ENCODE measurements at regions not wholly inside any gene's neighbourhood (a gene's known extent, or its start where the extent isn't known, plus 50 kb on each side); places are given as distances from the start of the nearest gene placed in this dataset.

- no peak for DNase-seq
Observed at GRCh38 chr5:15447209-15447608, 52.8 kb upstream of the FBXL7 start.

- no peak for DNase-seq
Observed at GRCh38 chr5:15446552-15446951, 53.4 kb upstream of the FBXL7 start.

GRCh38 chr5:15442193-15442570 lies 57.8 kb upstream of the FBXL7 start:
- DNase-seq = no peak

- no peak for DNase-seq
Observed at GRCh38 chr5:15441433-15442192, 58.4 kb upstream of the FBXL7 start.

GRCh38 chr5:15440434-15440833 lies 59.5 kb upstream of the FBXL7 start:
- DNase-seq = no peak

- DNase-seq = no peak
Observed at GRCh38 chr5:15439801-15440200, 60.2 kb upstream of the FBXL7 start.

- DNase-seq = no peak
Observed at GRCh38 chr5:15433709-15434108, 66.3 kb upstream of the FBXL7 start.

GRCh38 chr5:15431923-15432322 lies 68.1 kb upstream of the FBXL7 start:
- no peak for DNase-seq

- DNase-seq = no peak
Observed at GRCh38 chr5:15425766-15426165, 74.2 kb upstream of the FBXL7 start.

- DNase-seq = no peak
Observed at GRCh38 chr5:15424769-15425168, 75.2 kb upstream of the FBXL7 start.

- no peak for DNase-seq
Observed at GRCh38 chr5:15421921-15422412, 78.0 kb upstream of the FBXL7 start.

GRCh38 chr5:15421381-15421780 lies 78.6 kb upstream of the FBXL7 start:
- DNase-seq = no peak

- no peak for DNase-seq
Observed at GRCh38 chr5:15420201-15420600, 79.8 kb upstream of the FBXL7 start.

GRCh38 chr5:15417156-15417555 lies 82.8 kb upstream of the FBXL7 start:
- DNase-seq = no peak

- DNase-seq = no peak
Observed at GRCh38 chr5:15406478-15406877, 93.5 kb upstream of the FBXL7 start.

GRCh38 chr5:15393146-15393545 lies 106.8 kb upstream of the FBXL7 start:
- no peak for DNase-seq

- DNase-seq = no peak
Observed at GRCh38 chr5:15391704-15392397, 108.1 kb upstream of the FBXL7 start.

- no peak for DNase-seq
Observed at GRCh38 chr5:15388866-15389265, 111.1 kb upstream of the FBXL7 start.

GRCh38 chr5:15387931-15388524 lies 112.0 kb upstream of the FBXL7 start:
- no peak for DNase-seq

- no peak for DNase-seq
Observed at GRCh38 chr5:15386122-15386521, 113.9 kb upstream of the FBXL7 start.

- DNase-seq = no peak
Observed at GRCh38 chr5:15385553-15385952, 114.4 kb upstream of the FBXL7 start.

- DNase-seq = no peak
Observed at GRCh38 chr5:15385037-15385436, 114.9 kb upstream of the FBXL7 start.

- DNase-seq = no peak
Observed at GRCh38 chr5:15384581-15384980, 115.4 kb upstream of the FBXL7 start.

- no peak for DNase-seq
Observed at GRCh38 chr5:15384176-15384575, 115.8 kb upstream of the FBXL7 start.
